Neural progenitor cell (in vitro differentiated cells): ENCODE measurements at regions not wholly inside any gene's neighbourhood (a gene's known extent, or its start where the extent isn't known, plus 50 kb on each side); places are given as distances from the start of the nearest gene placed in this dataset.

Experiments used
- EZH2 ChIP-seq: fragments of 200-600 bp; sonication (generic); IDR thresholded peaks from 2 replicates; pipeline ENCODE4 v1.6.1; 2017; ENCODE audit warnings: antibody characterized with exemption, mild to moderate bottlenecking, moderate library complexity
- EZH2phosphoT487 ChIP-seq: fragments of 200-600 bp; sonication (generic); IDR thresholded peaks from 2 replicates; pipeline ENCODE4 v1.6.1; 2017; ENCODE audit warnings: antibody characterized with exemption
- TF ChIP-seq, protein P1 (sequence below): fragments of 200-600 bp; sonication (generic); IDR thresholded peaks from 2 replicates; pipeline ENCODE4 v1.5.1; 2017; ENCODE audit warnings: antibody characterized with exemption, mild to moderate bottlenecking

DNA sequence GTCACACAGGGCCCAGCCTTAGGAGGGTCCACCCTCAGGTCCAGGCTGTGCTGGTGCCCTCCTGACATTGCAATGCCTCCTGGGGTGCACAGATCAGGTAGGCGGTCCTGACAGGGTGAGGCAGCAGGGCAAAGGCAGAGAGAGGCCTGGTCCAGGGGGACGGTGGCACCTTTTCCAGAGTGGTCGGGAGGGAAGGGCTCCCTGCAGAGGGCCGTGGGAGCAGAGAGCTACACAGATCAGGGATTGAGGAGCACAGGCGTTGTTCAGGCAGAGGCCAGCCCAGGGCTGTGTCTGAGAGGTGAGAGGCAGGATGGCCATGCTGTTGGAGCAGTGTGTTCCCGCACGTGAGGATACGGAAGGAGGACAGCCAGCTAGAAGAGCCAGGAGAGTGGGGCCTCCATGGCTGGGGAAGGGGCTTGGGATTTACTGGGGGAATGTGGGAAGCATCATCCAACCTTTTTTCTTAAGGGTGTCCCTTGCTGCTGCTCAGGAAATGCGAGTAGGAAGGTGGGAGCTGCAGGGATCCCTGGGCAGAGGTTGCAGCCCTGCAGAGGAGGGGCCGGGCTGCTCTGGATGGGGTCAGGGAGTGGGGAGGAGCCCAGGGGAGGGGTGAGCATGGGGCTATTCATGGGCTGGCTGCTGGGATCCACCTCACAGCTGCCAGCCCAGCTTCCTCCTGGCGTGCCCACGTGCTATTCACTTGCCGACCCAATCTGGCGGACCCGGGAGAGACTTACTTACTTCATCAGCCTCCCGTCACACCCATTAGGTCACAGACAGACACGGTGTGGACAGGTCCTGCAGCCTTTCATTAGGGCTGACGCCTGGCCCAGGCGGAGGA lies 1516.4 kb downstream of the TBC1D22A start:
- TF ChIP-seq, protein P1, sequence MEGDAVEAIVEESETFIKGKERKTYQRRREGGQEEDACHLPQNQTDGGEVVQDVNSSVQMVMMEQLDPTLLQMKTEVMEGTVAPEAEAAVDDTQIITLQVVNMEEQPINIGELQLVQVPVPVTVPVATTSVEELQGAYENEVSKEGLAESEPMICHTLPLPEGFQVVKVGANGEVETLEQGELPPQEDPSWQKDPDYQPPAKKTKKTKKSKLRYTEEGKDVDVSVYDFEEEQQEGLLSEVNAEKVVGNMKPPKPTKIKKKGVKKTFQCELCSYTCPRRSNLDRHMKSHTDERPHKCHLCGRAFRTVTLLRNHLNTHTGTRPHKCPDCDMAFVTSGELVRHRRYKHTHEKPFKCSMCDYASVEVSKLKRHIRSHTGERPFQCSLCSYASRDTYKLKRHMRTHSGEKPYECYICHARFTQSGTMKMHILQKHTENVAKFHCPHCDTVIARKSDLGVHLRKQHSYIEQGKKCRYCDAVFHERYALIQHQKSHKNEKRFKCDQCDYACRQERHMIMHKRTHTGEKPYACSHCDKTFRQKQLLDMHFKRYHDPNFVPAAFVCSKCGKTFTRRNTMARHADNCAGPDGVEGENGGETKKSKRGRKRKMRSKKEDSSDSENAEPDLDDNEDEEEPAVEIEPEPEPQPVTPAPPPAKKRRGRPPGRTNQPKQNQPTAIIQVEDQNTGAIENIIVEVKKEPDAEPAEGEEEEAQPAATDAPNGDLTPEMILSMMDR, result no peak
- no peak for TF ChIP-seq EZH2
- no peak for TF ChIP-seq EZH2phosphoT487
